Fibroblast of mammary gland (primary cell): ENCODE measurements at regions not wholly inside any gene's neighbourhood (a gene's known extent, or its start where the extent isn't known, plus 50 kb on each side); places are given as distances from the start of the nearest gene placed in this dataset.

ENCODE experiments used
- DNase-seq: peaks from one replicate; pipeline ENCODE4 v3.0.0-alpha.2; 2010; ENCODE audit warnings: low read depth
- H3K4me3 ChIP-seq: 2 replicates; pipeline ENCODE4 v1.5.1; 2011; ENCODE audit warnings: low read depth, mild to moderate bottlenecking, low read length, moderate library complexity; ENCODE audit not compliant: control insufficient read depth
- TF ChIP-seq, protein P1 (sequence below): conservative IDR thresholded peaks from 2 replicates; pipeline ENCODE4 v1.5.1; 2011; ENCODE audit warnings: low read depth, low read length, inconsistent platforms; ENCODE audit not compliant: control insufficient read depth, insufficient read depth

DNA sequence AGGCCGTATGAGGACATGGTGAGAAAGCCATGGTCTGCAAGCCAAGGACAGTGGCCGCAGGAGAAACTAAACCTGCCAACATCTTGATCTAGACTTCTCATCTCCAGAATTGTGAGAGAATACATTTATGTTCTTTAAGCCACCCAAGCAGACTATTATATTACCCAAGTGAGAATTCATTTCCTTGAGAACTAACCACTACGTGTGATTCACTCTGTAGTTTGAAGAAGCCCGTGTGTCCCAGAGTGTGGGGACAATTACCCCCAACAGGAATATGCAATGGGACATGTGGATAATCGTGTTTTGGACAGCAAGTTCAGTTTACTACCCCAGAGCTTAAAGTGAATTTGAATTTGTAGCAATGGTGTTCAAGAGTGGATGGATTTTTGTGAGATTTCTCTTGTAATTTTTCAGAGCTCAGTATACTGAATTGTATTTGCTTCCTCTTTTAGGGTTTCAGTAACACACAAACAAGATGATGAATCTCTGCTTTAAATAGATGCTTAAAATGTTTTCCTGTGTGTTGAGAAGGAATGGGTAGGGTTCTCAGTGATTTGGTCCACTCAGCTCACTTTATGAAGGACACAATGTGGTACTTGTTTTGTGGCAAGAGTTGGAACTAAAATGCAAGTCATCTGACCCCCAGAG, 100.0 kb upstream of the ARHGAP20 start:
- H3K4me3 ChIP-seq = no peak overlapping the region
- no peak for DNase-seq
- TF ChIP-seq, protein P1, sequence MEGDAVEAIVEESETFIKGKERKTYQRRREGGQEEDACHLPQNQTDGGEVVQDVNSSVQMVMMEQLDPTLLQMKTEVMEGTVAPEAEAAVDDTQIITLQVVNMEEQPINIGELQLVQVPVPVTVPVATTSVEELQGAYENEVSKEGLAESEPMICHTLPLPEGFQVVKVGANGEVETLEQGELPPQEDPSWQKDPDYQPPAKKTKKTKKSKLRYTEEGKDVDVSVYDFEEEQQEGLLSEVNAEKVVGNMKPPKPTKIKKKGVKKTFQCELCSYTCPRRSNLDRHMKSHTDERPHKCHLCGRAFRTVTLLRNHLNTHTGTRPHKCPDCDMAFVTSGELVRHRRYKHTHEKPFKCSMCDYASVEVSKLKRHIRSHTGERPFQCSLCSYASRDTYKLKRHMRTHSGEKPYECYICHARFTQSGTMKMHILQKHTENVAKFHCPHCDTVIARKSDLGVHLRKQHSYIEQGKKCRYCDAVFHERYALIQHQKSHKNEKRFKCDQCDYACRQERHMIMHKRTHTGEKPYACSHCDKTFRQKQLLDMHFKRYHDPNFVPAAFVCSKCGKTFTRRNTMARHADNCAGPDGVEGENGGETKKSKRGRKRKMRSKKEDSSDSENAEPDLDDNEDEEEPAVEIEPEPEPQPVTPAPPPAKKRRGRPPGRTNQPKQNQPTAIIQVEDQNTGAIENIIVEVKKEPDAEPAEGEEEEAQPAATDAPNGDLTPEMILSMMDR = no peak

DNA sequence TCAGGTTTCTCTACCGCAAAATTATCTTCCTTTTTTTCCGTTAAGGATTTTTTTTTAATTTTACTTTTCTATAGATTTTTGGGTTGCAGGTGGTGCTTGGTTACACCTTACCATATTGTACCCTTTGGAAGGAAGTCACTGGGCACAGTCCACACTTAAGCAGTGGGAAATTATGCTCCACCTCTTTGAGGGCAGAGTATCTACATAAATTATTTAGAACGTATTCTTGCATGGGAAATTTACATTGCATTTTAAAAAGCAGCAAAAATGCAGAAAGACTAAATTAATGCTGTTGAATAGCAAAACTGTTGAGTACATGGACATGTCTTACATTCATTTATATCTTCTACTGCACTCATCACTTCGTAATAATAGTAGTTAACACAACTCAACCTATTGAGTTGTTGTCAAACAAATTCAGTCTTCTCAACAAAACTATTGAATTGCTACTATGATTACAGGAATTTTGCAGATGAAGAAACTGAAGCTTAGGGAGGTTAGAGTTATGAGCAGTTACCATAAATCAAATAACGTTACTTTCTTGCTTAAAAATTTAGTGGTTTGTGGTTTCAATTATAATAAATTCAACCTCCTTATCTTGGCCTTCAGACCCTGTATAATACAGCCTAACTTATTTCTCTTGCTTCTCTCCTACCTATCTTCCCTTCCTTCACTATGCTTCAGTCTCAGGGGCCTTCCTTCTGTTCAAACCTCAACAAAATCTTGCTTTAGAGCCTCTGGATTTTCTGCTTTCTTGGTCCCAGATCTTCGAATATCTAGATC, 97.4 kb upstream of the ARHGAP20 start:
- no peak overlapping the region for H3K4me3 ChIP-seq
- no peak for DNase-seq
- TF ChIP-seq, protein P1 = no peak

DNA sequence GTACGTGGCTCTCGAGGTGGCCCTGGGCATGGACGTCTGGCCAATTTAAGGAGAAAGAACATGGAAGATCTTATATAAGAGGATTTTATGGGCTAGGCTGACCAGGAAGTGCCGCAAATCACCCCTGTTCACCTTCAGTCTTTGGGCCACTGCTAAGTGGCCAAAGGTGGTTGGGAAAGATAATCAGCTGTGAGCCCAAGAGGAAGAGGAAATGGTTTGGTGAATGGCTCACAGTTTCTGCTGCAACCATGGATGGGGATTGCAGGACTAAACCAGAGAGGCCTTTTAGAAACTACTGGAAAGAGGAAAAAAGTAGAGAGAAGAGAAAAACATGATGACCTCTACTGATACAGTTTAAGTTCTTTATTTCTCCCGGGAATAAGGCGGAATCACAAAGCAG, 96.0 kb upstream of the ARHGAP20 start:
- TF ChIP-seq, protein P1 = no peak
- no peak for DNase-seq
- no peak overlapping the region for H3K4me3 ChIP-seq

DNA sequence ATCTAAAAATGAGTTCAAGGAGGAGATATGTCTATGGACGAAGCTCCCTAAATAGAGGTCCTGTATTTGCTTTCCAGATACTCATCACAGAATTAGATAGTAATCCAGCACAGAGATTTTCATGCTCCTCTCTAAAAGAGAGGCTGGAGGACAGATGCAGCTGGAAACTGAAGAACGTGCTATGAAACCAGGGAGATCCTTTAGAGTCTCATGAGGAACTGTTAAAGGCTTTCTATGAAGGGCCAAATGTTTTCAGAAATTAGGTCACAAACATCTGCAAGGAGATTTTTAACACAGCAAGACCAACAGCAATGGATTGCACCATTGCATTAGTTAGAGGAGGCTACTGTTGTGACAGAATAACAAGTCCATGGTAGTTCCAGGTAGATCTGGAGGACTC, 95.6 kb upstream of the ARHGAP20 start:
- H3K4me3 ChIP-seq = no peak overlapping the region
- no peak for DNase-seq
- TF ChIP-seq, protein P1 = no peak

DNA sequence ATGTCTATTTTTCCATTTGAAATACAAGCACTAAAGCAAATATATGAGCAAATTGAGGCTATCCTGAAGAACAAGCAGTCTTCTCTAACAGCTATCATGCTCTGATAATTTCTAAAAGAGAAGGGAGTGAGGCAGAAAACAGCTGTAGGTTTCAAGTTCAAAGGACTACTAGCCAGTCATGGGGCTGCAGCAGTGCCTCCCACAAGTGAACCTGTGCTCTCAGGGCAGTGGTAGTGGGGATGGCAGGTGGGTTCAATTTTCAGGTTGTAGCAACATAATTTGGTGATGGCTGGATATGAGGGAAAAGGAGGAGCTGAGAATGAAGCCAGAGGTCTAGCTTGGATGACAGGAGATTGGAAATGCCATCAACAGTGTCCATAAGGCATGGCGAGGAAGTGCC, 93.5 kb upstream of the ARHGAP20 start:
- TF ChIP-seq, protein P1 = no peak
- H3K4me3 ChIP-seq = no peak overlapping the region
- DNase-seq = no peak

DNA sequence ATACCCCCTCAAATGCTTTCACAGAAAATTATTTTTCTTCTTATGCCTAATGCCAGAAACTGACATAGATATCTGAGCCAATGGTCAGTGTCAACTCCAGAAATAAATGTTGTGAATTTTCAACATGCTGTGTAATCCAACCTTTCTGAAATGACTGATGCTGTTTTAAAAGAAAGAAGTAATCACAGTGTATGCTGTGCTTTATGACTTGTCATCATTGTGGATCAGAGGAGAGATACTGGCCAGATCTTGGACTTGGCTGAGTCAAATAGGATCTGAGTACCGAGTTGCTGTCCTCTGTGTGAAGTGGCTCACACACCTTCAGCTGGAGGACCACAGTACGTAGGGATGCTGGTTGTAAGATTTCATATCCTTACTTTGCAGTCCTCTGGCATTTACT, 89.9 kb upstream of the ARHGAP20 start:
- no peak for DNase-seq
- TF ChIP-seq, protein P1 = no peak
- no peak overlapping the region for H3K4me3 ChIP-seq
